AG04450 (cell line): ENCODE measurements at regions not wholly inside any gene's neighbourhood (a gene's known extent, or its start where the extent isn't known, plus 50 kb on each side); places are given as distances from the start of the nearest gene placed in this dataset.

Source experiments
- CTCF ChIA-PET: fragments of 300-600, 350-600 bp; formaldehyde crosslinking; extraction: SDS; loops from one replicate; lab custom pipeline; 2022; ENCODE audit warnings: antibody characterized with exemption, inconsistent platforms; lab: Charles Lee
- POLR2A ChIA-PET: fragments of 350-600 bp; formaldehyde crosslinking; extraction: SDS; loops from one replicate; lab custom pipeline; 2021; ENCODE audit warnings: antibody characterized with exemption, inconsistent platforms; lab: Yijun Ruan, JAX
- DNase-seq: peaks from one replicate; pipeline ENCODE4 v3.0.0-alpha.2; 2011; ENCODE audit warnings: low read depth, low spot score
- H3K27ac ChIP-seq: one replicate; pipeline ENCODE4 v1.5.1; 2012; ENCODE audit warnings: low read depth, low read length, control low read depth
- H3K27me3 ChIP-seq: one replicate; pipeline ENCODE4 v1.6.0; 2012; ENCODE audit warnings: low read length; ENCODE audit not compliant: control insufficient read depth, insufficient read depth
- H3K4me3 ChIP-seq: 2 replicates; pipeline ENCODE4 v1.5.1; 2011; ENCODE audit warnings: mild to moderate bottlenecking, low read depth, low read length, control low read depth
- H3K9me3 ChIP-seq: 2 replicates; pipeline ENCODE4 v1.5.1; 2012; ENCODE audit warnings: low read length; ENCODE audit not compliant: control insufficient read depth, insufficient read depth
- TF ChIP-seq, protein P1 (sequence below): IDR thresholded peaks from 2 replicates; pipeline ENCODE4 v1.5.1; 2011; ENCODE audit warnings: low read depth, low read length, control low read depth, inconsistent platforms

DNA sequence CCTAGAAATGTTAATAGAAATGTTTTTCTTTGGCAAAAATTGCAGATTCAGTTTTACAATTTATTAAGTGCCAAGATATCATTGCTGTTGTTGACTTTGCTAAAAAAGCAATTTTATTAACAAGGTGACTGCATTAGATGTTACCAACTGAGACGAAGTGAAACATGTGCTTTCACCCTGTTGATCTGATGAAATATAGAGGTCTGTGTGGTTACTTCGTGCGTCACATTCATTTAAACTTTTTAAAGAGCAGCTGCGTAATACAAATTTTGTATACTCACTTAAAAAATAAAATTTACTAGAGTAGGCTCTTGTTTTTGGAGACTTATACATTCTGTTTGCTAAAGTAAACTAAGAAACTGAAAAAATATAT is 465.7 kb downstream of the USP25 start:
- no peaks in the 10 kb centered on the region for H3K27me3 ChIP-seq
- H3K27ac ChIP-seq, result no peak overlapping the region
- H3K4me3 ChIP-seq, result peak overlapping the region; percentile 60
- DNase-seq, result peak; percentile 13
- POLR2A ChIA-PET, result interaction anchor here (1.9 kb wide), 1 partner anchor 78 kb away, joined by 10 read pairs; no protein-coding TSS in a partner anchor
- no peaks in the 10 kb centered on the region for H3K9me3 ChIP-seq
- TF ChIP-seq, protein P1, sequence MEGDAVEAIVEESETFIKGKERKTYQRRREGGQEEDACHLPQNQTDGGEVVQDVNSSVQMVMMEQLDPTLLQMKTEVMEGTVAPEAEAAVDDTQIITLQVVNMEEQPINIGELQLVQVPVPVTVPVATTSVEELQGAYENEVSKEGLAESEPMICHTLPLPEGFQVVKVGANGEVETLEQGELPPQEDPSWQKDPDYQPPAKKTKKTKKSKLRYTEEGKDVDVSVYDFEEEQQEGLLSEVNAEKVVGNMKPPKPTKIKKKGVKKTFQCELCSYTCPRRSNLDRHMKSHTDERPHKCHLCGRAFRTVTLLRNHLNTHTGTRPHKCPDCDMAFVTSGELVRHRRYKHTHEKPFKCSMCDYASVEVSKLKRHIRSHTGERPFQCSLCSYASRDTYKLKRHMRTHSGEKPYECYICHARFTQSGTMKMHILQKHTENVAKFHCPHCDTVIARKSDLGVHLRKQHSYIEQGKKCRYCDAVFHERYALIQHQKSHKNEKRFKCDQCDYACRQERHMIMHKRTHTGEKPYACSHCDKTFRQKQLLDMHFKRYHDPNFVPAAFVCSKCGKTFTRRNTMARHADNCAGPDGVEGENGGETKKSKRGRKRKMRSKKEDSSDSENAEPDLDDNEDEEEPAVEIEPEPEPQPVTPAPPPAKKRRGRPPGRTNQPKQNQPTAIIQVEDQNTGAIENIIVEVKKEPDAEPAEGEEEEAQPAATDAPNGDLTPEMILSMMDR, result no peak
- CTCF ChIA-PET, result interaction anchor here (0.8 to 2.0 kb wide), 3 partner anchors 16 to 136 kb away, joined by 3 to 6 read pairs (median 5); no protein-coding TSS in a partner anchor

DNA sequence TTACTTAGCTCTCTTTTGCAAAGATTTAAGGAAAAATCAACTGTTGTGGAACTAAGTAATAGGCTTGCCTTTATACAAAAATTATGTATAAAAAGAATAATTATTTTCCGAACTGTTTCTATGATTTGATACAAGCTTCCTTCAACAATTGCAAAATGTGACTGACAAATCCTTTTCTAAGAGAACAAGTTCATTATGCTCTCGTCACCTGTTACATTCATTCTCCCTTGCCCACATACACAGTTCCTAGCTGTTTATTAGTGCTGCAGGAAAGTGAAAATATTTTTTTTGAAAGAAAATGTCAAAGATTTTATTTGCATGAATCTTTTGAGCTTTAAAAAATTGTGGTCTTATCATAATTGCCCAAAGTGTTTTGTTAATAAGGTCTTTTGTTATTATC is 466.2 kb downstream of the USP25 start:
- Histone ChIP-seq H3K27ac (no peak overlapping the region), H3K27me3 (no peaks in the 10 kb centered on the region), H3K9me3 (no peaks in the 10 kb centered on the region), H3K4me3 (peak overlapping the region; percentile 60)
- no peak for DNase-seq
- TF ChIP-seq, protein P1, result no peak
- ChIA-PET POLR2A (interaction anchor here (0.5 kb wide), 1 partner anchor 89 kb away, joined by 10 read pairs; no protein-coding TSS in a partner anchor), CTCF (interaction anchor here (0.8 to 2.0 kb wide), 2 partner anchors 17 to 114 kb away, joined by 3 to 5 read pairs; no protein-coding TSS in a partner anchor)

DNA sequence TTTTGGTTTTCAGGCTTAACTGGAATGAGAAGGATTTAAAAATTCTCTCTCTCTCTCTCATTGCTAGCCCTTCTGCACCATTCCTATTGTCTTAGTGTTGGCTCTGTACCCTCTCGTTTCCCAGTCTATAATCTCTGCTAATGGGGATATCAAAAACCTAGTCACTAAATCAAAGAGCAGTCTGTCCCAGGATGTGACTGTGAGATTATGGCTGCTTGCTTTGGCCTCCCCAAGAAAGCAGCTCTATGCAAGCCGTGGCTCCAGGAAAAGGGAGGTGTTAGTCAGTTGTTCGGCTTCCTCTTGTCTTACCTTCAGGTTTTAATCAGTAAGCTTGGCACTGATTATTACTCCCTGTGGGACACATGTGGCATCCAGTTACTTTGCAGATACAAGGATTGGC is 468.8 kb downstream of the USP25 start:
- no peak overlapping the region for H3K4me3 ChIP-seq
- ChIA-PET POLR2A (no interaction called here), CTCF (no interaction called here)
- TF ChIP-seq, protein P1, result no peak
- no peaks in the 10 kb centered on the region for H3K9me3 ChIP-seq
- DNase-seq, result no peak
- H3K27ac ChIP-seq, result no peak overlapping the region
- H3K27me3 ChIP-seq, result no peaks in the 10 kb centered on the region

DNA sequence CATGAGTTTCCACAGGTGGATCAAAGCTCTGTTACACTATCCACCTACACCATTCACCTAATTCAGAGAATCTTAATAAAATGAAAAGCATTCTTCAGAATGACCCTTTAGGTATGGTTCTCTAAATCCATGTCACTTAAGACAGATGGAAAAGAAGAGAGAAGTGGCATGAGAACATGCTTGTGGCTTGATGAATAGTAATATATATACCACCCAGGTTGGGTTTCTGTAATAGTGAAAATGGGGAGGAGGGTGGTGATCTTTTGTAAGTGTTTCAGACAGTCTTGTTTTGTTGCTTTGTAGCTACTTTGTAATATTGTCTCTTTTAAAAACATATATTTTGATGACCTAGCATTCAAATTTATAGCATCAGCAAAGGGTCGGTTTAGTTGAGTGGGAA is 469.8 kb downstream of the USP25 start:
- no peaks in the 10 kb centered on the region for H3K9me3 ChIP-seq
- H3K27me3 ChIP-seq, result no peaks in the 10 kb centered on the region
- ChIA-PET CTCF (no interaction called here), POLR2A (no interaction called here)
- DNase-seq, result no peak
- H3K4me3 ChIP-seq, result no peak overlapping the region
- TF ChIP-seq, protein P1, result no peak
- H3K27ac ChIP-seq, result no peak overlapping the region

DNA sequence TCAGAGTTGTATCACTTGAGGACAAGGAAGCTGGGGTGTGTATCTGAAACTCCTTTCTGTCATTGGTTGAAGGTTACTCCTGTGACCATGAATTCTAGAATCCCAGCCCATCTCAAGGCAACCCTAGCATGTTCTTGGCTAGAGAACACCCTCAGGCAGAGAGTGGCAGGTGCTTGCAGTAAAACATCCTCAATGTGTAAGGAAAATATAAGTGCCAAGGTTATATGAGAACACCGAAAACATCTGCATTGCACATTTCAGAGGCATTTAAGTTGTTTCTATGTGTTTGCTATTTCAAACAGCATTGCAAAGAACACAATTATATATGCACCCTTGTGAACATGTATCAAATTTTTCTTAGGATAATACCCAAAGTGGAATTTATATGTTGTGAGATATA is 471.9 kb downstream of the USP25 start:
- TF ChIP-seq, protein P1, result no peak
- Histone ChIP-seq H3K27me3 (no peaks in the 10 kb centered on the region), H3K4me3 (no peak overlapping the region), H3K9me3 (no peaks in the 10 kb centered on the region), H3K27ac (no peak overlapping the region)
- POLR2A ChIA-PET, result no interaction called here
- DNase-seq, result no peak
- CTCF ChIA-PET, result no interaction called here
